ENCODE measurements at regions not wholly inside any gene's neighbourhood (a gene's known extent, or its start where the extent isn't known, plus 50 kb on each side); places are given as distances from the start of the nearest gene placed in this dataset.

GRCh38 chr11:111019451-111019850 is 226.1 kb upstream of the POU2AF2 start:
- no peak for DNase-seq

- DNase-seq = no peak
These were observed 227.0 kb upstream of the POU2AF2 start for GRCh38 chr11:111018566-111018965.

- DNase-seq = no peak
These were observed 233.0 kb upstream of the POU2AF2 start for GRCh38 chr11:111012491-111012890.

GRCh38 chr11:111011275-111011594 is 234.3 kb upstream of the POU2AF2 start:
- no peak for DNase-seq

DNA sequence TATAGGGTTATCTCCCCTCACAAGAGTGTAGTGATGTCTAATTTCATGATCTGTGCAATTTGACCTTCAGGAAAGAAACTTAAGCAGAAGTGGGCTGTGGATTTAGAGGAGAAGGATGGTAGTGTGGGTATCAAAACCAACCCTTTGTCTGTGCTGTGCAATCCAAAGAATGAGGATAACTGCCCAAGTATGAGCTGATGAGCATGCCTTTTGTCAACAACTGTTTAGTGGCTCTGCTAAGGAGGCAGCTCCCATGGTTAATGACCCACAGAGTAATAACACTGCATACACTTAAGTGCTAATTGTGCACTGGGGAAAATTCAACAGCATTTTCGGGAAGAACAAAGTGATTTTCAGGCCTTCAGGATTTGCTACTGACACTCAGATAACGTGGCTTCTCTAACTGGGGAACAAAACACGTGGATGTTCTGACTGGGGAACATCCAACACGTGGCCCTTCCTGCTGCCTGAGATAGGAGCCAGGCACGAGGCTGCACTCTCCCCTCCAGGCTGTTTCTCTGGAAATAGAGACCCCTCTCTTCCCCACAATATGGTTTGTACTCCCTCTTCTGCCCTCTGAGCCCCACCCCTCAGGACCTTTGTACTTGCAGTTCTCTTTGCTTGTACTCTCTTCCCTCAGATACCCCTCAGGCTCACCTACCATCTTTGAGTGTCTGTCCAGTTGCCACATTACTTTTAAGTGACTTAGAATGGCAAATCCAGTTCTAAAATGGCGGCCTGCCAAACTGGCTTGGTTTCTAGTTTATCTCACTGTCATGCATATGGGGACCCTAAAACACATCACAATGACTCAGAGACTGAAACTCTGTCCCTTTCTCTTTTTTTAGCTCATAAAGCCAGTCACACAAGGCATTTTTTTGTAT is 234.9 kb upstream of the POU2AF2 start:
- no peak for DNase-seq

- DNase-seq = no peak
These were observed 239.3 kb upstream of the POU2AF2 start for GRCh38 chr11:111006227-111006626.

- DNase-seq = no peak
These were observed 243.4 kb upstream of the POU2AF2 start for GRCh38 chr11:111001986-111002611.

GRCh38 chr11:111001081-111001430 is 244.5 kb upstream of the POU2AF2 start:
- no peak for DNase-seq

GRCh38 chr11:111000400-111001080 is 245.0 kb upstream of the POU2AF2 start:
- DNase-seq = no peak

GRCh38 chr11:110992481-110992880 is 253.0 kb upstream of the POU2AF2 start:
- no peak for DNase-seq

GRCh38 chr11:110991661-110992355 is 253.7 kb upstream of the POU2AF2 start:
- no peak for DNase-seq

DNA sequence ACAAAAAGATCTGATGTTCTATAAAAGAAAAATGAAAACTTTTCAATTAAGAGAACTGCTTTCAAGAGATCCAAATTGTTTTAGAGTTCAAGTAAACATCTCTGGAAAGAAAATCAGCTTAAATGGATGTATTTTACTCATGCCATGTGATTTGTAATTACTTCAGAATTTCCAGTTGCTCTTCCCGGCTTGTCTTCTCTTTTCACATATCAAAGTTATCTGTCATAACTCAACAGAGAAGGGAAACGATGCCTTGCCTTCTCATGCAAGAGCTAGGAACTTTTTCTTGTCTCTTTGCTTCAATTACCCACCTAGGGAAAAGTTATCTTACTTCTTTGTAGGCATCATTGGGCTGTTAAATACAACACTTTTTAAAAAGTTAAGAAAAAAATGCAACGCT is 255.2 kb upstream of the POU2AF2 start:
- DNase-seq = no peak

DNA sequence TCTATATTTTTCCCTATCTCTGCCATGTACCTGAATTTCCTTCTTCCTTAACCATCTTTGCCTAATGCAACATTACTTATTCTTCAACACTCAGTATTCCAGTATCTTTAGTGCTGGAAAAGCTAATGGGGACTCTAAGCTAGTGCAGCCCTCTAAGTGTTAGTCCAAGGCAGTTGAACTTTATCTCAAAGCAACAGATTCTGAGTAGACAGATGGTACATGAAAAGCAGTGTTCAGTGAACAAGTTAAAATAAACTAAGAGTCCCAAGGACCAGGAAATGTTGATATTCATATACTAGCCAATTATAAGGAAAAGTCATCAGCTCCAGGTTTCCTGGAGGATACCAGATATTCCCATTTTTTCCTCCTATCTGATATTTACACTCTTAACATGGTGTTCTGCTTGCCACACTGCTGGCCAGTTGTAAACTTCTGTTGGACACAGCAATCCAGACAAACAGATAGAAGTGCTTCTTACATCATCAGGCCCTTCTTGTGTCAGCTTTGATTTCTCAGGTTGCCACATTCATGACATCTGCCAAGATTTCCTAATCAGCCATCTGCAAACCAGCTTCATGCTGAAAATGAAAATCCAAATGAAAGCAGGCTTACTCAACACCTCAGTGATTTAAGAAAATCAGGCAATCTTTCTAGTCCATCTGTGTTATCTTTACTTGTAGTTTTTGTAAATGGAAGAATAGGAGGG is 255.9 kb upstream of the POU2AF2 start:
- no peak for DNase-seq

DNA sequence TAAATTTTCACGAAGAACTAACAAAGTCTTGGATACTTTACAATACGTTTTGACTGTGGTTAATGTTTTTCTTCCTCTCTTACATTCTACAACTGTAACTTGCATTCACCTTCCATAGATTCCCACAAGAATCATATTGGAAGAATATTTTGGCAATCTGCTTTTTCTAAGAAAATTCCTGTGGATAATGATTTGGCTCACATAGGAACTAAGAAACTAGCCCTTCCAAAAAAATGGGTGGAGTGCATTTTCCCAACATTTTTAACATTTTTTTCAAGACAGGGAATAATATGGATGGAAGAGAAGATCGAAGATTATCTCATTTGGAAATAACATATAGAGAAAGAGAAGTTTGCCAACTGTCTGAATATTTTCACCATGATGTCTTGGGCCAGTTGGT is 256.9 kb upstream of the POU2AF2 start:
- DNase-seq = no peak

GRCh38 chr11:110986016-110986415 is 259.5 kb upstream of the POU2AF2 start:
- DNase-seq = no peak

GRCh38 chr11:110985547-110985946 is 260.0 kb upstream of the POU2AF2 start:
- no peak for DNase-seq

DNA sequence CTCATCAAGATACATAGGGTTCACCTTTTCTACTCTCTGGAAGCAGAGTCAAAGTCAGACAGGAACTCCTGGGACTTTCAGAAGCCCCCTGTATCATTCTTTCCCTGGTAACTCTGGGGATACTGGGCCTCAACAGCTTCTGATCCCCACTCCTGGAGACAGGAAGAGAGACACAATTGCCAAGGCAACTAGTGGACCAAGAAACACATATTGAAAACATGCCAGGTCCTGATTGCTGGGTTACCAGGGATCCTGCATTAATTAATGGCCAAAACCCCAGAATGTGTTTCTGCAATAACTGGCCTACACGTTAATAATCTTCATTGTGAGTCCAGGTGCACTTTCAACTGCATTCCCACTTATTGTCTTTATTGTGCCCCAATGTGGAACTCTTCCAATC is 260.8 kb upstream of the POU2AF2 start:
- no peak for DNase-seq

GRCh38 chr11:110984147-110984546 is 261.4 kb upstream of the POU2AF2 start:
- DNase-seq = no peak

GRCh38 chr11:110982214-110982613 is 263.3 kb upstream of the POU2AF2 start:
- no peak for DNase-seq

GRCh38 chr11:110979696-110980095 is 265.8 kb upstream of the POU2AF2 start:
- DNase-seq = no peak

- no peak for DNase-seq
These were observed 265.4 kb upstream of the ARHGAP20 start for GRCh38 chr11:110977661-110978060.

GRCh38 chr11:110974731-110975130 is 262.5 kb upstream of the ARHGAP20 start:
- DNase-seq = no peak

Measured in CD4-positive, alpha-beta T cell treated with Interleukin-12 subunit alpha and Interleukin-12 subunit beta, for 1 hour (primary cell).